HT1080 (cell line): ENCODE measurements at regions not wholly inside any gene's neighbourhood (a gene's known extent, or its start where the extent isn't known, plus 50 kb on each side); places are given as distances from the start of the nearest gene placed in this dataset.

Experiments
- DNase-seq: peaks from one replicate; pipeline ENCODE4 v3.0.0-alpha.2; 2015; ENCODE audit warnings: low read depth

GRCh38 chr3:55243678-55244077, 243.4 kb downstream of the WNT5A start:
- no peak for DNase-seq

DNA sequence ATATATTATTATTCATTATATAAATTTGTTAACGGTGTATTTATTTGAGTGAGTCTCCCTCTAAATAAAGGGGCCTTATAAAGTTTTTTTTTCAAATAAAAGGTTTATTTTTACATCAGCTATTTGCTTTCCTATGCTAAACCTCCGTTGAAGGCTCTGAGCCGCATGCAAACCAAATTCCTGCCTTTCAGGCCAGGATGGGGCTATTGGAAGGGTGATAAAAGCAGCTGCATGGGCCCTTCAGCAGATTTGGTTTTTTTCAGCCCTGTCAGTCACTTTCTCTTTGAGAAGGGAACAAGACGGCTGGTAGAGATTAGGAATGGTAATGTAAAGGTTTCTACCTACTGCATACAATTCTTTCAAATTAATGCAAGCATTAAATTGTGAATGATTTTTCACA, 244.2 kb downstream of the WNT5A start:
- no peak for DNase-seq

GRCh38 chr3:55241098-55241497, 246.0 kb downstream of the WNT5A start:
- no peak for DNase-seq

DNA sequence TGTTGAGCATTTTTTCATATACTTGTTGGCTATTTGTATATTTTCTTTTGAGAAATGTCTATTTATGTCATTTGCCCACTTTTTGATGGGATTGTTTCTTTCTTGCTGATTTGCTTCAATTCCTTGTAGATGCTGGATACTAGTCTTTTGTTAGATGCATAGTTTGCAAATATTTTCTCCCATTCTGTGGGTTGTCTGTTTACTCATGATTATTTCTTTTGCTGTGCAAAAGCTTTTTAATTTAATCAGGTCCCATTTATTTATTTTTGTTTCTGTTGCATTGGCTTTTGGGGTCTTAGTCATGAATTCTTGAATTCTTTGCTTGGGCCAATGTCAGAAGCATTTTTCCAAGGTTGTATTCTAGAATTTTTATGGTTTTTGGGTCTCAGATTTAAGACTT, 251.7 kb downstream of the WNT5A start:
- no peak for DNase-seq

DNA sequence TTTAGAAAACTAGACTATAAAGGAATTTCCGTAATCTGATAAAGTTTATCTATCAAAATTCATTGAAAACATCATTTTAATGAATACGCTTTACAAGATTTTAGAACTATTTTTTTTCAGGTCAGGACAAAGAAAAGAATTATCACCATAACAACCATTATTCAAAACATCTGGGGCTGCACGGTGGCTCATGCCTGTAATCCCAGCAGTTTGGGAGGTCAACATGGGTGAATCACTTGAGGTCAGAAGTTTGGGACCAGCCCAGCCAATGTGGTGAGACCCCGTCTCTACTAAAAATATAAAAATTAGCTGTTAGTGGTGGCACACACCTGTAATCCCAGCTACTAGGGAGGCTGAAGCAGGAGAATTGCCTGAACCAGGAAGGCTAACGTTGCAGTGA, 260.4 kb downstream of the WNT5A start:
- no peak for DNase-seq

DNA sequence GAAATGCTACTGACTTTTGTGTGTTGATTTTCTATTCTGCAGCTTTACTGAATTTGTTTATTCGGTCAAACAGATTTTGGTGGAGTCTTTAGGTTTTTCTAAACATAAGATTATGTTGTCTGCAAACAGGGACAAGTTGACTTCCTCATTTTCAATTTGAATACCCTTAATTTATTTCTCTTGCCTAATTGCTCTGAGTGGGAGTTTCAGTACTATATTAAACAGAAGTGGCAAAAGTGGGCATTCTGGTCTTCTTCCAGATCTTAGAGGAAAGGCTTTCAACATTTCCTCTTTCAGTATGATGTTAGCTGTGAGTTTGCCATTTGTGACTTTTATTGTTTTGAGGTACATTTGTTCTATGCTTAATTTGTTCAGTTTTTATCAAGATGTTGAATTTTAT, 268.5 kb downstream of the WNT5A start:
- DNase-seq = no peak

DNA sequence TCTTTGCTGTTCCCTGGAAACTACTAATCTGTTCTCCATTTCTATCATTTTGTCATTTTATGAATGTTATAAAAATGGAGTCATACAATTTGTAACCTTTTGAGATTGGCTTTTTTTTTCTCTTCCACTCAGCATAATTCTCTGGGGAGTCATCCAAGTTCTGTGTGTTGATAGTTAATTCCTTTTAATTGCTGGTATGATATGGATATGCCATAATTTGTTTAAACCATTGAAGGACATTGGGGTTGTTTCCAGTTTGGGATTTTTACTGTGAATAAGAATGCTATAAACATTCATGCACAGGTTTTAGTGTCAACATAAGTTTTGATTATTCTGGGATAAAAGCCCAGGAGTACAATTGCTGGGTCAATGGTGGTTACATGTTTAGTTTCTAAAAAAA, 279.4 kb downstream of the WNT5A start:
- DNase-seq = no peak

DNA sequence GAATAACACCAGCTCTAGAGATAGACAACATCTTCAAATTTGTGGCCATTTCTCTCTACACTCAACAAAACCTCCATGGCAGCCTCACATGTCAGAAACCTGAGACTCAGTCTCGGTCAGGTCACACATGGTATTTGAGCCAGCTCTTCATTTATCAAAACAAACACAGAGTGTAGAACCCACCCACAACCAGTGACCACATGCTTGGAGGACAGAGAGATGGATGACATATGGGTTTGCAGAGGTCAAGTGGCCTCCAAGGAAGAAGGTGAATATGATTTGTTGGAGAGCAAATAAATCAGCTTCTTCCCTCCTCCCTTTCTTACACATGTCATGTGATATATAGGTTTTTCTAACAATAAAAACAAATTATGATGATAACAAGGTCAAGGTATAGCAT, 278.1 kb upstream of the LRTM1 start:
- DNase-seq = no peak

DNA sequence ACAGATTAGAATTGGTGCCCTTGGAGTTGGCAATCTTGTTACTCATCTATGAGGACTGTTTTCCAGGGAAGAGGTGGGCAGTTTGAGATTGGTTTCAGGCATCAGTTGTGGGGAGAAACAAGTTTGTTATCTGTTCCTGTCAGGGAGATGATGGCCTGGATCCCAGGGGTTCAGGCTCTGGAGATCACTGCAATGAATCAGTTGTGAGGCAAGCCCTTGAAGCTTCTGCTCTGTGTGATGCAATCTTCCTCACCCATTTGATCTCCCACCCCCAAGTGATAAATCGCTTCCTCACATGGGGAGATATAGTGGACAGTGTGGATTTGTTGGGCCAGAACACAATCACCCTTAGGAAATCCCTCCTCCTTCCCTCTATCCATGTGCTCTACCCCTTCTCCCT, 276.6 kb upstream of the LRTM1 start:
- DNase-seq = no peak

GRCh38 chr3:55203546-55203945, 275.7 kb upstream of the LRTM1 start:
- DNase-seq = no peak

GRCh38 chr3:55203006-55203405, 275.1 kb upstream of the LRTM1 start:
- DNase-seq = peak; percentile 82

DNA sequence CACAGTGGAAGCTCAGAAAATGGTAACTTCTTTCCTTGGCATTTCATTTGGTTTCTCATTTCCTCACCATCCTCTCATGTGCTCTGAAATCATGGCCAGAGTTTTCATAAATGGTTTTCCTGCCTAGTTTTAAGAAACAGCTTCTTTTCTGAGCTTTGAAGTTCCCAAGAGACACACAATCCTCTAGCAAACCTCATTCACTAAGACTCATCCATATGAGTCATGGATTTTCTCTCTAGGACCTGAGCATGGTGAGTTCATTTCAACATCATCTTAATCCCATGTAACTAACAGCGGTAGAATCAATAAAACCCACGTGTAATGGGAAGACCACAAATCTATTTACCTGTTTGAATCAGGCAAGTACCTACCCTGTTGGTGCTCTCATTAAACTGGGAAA, 274.5 kb upstream of the LRTM1 start:
- DNase-seq = peak; percentile 91

DNA sequence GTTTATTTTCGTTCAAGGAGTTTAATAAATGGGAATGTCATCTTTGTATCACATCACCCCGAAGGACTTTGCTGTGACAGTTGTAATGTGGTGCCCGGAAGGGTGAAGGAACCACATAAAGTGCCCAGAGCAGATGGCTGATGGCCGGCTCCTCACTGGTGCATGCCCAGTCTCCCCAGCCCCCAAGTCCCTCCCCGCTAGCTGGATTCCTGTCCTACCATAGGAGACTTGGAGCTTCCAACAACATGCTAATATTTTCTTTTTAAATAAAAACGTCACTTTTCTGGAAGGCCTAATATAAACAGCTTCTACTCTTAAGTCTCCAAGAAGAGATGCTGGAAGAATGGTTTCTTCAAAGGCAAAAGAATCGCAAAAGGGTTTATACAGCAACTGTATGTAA, 273.9 kb upstream of the LRTM1 start:
- DNase-seq = no peak

- no peak for DNase-seq
Observed at GRCh38 chr3:55200906-55201305, 273.0 kb upstream of the LRTM1 start.

- peak; percentile 91 for DNase-seq
Observed at GRCh38 chr3:55198554-55198953, 270.7 kb upstream of the LRTM1 start.

DNA sequence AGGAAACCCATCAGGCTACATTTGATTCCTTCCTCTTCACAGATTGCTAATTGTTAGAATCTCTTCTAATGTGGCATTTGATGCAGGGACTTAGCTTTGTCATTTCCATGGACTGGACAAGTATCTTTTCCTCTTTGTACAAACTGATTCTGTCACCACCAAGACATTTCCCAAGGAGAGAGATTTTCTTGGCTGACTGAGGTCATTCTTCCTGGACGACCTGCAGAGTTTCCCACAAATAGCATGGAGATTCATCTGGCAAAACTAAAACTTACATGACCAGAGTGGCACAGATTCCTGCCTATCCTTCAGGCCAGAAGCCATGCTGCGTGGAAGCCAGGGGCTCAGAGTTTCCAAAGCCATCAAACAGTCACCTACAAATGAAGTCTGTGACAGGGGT, 269.2 kb upstream of the LRTM1 start:
- DNase-seq = no peak

DNA sequence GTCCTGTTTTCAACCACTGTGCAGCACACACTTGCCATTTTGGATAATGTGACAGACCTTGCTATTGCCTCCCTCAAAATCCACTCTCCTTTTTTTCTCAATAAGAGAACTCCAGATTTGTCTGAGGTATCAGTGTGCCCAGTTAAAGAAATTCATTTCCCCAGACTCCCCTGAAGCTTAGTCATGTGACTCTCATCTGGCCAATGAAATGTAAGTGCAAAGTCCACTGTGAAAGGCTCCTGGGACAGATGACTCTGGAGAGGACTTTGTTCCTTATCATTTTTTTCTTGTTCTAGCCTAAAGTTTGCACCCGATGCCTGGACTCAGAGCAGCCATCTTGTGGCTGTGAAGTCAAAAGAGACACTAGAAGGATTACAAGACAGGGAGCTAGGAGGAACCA, 268.6 kb upstream of the LRTM1 start:
- DNase-seq = no peak

- no peak for DNase-seq
Observed at GRCh38 chr3:55194376-55194775, 266.5 kb upstream of the LRTM1 start.

- peak; percentile 90 for DNase-seq
Observed at GRCh38 chr3:55191911-55192775, 264.3 kb upstream of the LRTM1 start.

DNA sequence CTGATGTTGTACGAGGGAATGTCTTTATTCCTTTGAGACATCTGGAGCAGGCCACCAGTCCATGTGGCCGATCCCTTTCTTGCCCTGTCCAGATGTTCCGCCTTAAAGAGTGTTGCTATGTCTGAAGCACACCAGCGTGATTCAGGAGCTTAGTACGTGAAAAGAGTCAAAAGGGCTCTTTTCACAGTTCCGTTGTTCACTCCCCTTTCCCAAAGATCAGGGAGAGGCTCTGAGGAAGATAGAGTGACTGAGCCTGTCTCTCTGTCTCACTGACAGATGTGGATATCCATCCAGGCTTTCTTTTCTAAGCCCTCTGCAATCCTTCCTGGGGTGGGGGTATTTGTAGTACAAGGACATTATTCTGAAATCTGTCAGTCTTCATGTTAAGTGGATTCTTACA, 262.5 kb upstream of the LRTM1 start:
- no peak for DNase-seq

- peak; percentile 90 for DNase-seq
Observed at GRCh38 chr3:55189359-55189801, 261.5 kb upstream of the LRTM1 start.

- DNase-seq = no peak
Observed at GRCh38 chr3:55185380-55185779, 257.5 kb upstream of the LRTM1 start.

DNA sequence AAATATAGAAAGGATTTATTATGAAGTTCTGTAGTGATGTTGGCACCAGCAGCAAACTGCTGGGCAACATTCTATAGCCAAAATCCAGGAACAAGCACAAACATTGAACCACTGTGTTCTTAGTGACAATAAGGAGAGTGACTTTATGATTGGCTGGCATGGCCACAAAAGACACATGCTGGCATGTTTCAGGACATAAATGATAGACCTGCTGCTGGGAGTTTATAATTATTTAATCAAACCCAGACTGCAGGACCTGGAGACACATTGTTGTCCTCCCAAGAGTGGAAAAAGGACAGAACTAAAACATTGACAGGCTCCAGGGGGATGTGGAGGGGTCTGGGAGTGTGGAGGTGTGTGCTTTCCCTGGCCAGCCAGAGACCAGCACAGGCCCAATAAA, 255.3 kb upstream of the LRTM1 start:
- no peak for DNase-seq
